ENCODE measurements at regions not wholly inside any gene's neighbourhood (a gene's known extent, or its start where the extent isn't known, plus 50 kb on each side); places are given as distances from the start of the nearest gene placed in this dataset.
A peak's percentile ranks its signal among the peaks of the same experiment; 100 is the strongest.
"Not testable (repeated sequence)": the region's sequence is repeated elsewhere in the genome, so short reads cannot be mapped to it uniquely, and the experiment has no call there.

DNA sequence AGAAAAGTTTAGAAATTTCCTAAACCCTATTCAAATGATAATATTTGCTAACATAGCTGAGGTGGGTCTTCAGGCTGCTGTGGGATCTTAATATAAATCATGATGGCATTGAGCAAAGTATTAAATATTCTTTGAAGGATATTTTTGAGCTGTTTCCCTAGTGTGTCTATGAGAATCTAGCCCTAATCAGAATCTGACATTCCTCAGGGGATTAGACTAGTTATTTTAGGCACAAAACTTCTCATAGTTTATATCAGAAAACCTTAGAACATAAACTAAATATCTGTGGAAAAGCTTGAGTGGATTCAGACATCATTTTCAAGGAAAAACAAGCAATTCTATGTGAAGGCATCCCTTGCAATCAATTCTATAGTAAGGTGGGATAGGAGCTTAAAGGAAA is 594.5 kb downstream of the RFPL4B start:
- no peak for DNase-seq

DNA sequence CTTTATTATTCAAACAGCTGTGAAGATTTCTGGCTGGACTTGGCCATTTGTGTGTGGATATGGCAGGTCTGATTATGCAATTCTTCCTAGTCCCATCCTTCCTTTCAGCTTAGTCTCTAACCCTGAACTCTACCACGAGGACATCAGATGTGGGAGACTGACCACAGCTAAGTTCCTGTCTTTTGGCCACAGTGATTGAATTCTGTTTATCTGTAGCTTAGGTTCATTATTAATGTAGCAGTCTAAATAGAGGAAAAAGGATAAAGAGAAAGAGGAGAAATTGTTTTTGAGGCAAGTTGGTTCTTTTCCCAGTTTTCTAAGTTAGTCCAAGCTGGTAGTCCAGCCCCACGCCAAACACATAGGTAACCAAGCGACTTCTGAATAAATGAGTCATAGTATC is 598.9 kb downstream of the RFPL4B start:
- DNase-seq: peak; percentile 9

DNA sequence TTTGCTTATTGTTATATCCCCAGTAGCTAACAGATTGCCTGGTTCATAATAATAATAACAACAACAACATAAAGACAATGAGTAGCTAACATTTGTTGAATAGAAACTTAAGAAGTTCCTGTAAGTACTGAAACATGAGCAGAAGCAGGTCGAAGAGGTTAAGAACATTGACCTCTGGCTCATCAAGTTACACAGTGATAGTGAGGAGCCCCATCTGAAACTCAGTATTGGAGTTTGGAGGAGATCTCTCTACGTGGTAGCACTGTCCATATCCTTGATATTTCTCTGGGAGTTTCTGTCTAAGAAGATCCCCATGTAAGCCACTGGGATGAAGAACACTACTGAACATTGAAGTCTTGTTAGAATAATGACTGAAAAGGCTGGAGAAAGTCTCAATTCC is 600.4 kb downstream of the RFPL4B start:
- no peak for DNase-seq

DNA sequence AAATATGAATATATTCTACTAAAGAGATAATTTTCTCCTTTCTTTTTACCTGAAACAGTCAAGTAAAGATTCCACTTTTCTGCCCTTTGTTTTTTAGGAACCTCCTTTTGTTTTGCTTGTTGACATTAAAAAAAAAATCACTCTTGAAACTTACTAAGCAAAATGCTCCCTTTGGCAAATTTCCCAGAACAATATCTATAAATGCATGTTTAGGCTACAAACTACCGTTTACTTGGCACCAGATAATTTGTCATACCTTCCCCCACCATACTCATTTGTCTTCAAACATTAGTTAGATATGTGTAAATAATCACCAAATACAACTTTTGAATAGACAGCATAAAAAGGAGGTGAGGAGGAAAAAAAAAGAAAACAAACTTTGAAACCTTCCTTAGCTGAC is 604.7 kb downstream of the RFPL4B start:
- peak; percentile 16 for DNase-seq

DNA sequence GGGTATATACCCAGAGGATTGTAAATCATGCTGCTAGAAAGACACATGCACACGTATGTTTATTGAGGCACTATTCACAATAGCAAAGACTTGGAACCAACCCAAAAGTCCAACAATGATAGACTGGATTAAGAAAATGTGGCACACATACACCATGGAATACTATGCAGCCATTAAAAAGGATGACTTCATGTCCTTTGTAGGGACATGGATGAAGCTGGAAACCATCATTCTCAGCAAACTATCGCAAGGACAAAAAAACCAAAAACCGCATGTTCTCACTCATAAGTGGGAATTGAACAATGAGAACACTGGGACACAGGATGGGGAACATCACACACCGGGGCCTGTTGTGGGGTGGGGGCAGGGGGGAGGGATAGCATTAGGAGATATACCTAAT is 608.6 kb downstream of the RFPL4B start:
- DNase-seq: not testable (repeated sequence)

DNA sequence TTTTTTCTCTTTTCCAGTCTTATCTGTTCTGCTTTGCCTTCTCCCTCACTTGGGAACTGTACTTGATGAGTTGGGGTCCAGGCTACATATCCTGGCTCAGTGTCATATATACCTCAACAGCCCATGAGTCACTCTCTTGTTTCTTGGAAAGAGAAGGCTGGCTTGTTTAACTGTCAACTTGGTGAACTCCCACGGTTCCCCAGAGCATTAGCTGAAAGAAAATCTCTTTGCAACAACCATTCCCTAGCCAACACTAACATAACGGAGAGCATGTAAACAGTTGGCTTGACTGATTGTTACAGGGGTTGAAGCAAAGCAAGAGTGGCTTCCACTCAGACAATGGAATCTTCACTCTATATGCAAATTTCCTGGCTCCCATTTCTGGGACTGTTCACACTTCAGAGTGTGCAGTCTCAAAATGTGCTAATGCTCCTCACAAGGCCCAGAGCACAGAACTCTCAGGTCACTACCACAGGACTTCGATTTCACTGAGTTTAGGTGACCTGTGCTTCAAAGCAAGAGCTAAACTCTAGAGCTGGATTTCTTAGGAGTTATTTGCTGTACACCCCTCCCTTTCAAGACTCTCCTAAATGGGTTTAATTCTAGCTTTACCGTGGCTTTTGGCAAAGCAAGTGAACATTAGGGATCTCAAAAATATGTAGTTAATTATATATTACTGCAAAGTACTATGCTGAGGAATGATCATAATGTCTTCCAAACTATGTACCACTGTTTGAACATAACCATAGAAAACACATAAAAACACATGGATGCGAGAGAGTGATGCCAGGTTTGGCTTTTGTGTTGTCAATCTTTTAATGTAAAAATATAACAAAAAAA is 609.8 kb downstream of the RFPL4B start:
- peak; percentile 83 for DNase-seq

DNA sequence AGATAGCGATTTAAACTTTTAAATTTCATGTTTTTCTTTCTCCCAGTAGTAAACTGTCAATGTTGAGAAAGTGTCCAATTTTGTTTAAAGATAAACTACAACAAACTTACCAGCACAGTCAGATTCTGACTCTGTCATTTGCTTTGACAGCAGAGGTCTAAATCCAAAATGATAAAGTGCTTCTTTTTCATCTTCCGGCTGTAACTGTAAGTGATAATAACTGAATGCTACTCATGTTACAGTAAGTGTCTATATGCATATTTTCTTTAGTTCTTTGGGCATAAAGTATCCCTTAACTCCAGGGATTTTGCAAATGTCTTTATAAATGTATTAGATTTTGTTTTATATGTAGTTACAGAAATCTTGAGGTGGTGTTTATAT is 610.4 kb downstream of the RFPL4B start:
- DNase-seq: no peak

DNA sequence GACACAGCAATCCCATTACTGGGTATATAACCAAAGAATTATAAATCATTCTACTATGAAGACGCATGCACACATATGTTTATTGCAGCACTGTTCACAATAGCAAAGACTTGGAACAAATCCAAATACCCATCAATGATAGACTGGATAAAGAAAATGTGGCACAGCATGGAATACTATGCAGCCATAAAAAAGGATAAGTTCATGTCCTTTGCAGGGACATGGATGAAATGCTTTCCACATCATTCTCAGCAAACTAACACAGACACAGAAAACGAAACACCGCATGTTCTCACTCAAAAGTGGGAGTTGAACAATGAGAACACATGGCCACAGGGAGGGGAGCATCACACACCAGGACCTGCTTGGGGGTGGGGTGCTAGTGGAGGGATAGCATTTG is 613.0 kb downstream of the RFPL4B start:
- not testable (repeated sequence) for DNase-seq

DNA sequence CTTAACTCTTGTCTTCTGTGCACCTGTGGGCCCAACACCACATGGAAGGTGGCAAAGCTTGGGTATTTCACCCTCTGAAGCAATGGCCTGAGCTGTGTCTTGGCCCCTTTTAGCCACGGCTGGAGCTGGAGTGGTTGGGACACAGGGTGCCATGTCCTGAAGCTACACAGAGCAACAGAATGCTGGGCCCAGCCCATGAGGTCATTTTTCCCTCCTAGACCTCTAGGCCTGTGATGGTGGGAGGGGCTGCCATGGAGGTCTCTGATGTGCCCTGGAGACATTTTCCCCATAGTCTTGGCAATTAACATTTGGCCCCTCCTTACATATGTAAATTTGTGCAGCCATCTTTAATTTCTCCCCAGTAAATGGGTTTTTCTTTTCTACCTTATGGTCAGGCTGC is 620.8 kb downstream of the RFPL4B start:
- no peak for DNase-seq

DNA sequence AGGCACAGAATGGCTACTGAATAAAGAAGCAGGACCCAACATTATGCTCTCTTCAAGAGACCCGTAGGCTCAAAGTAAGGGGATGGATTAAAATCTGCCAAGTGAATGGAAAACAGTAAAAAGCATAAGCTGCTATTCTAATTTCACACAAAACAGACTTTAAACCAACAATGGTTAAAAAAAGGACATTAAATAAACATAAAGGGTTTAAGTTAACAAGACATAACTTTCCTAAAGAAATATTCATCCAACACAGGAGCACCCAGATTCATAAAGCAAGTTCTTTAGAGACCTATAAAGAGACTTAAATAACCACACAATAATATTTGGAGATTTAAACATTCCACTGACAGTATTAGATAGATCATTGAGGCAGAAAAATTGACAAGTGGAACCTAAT is 624.5 kb downstream of the RFPL4B start:
- DNase-seq: no peak

DNA sequence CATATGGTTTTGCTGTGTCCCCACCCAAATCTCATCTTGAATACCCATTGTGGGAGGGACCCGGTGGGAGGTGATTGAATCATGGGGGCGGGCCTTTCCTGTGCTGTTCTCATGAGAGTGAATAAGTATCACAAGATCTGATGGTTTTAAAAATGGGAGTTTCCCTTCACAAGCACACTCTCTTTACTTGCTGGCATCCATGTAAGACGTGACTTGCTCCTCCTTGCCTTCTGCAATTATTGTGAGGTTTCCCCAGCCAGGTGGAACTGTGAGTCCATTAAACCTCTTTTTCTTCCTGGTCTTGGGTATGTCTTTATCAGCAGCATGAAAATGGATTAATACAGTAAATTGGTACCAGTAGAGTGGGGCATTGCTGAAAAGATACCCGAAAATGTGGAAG is 627.8 kb downstream of the RFPL4B start:
- not testable (repeated sequence) for DNase-seq

DNA sequence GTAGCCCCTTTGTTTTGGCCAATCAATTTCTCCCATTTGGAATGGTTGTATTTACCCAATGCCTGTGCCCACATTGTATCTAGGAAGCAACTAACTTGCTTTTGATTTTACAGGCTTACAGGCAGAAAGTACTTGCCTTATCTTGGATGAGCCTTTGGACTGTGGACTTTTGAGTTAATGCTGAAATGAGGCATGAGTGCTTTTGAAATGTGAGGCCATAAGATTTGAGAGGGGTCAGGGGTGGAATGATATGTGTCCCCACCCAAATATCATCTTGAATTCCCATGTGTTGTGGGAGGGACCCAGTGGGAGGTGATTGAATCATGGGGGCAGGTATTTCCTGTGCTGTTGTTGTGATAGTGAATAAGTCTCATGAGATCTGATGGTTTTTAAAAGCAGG is 629.4 kb downstream of the RFPL4B start:
- DNase-seq: not testable (repeated sequence)

DNA sequence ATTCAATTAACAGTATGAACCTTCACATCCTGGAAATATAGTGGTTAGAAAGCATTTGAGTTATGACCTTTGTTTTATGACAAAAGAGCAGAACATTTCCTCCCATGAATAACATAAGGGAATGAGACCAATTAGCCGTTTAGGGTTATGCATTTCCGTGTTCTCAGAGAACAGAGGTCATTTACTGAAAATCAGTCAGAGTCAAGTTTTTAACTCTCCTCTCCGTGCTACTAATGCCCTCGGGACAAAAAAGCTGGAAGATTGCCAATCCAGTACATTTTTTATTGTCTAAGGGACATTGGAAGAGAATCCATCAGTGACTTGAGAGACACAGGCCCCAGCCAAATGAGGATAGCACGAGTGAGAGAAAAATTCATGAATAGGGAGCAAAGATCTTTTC is 632.7 kb downstream of the RFPL4B start:
- no peak for DNase-seq

DNA sequence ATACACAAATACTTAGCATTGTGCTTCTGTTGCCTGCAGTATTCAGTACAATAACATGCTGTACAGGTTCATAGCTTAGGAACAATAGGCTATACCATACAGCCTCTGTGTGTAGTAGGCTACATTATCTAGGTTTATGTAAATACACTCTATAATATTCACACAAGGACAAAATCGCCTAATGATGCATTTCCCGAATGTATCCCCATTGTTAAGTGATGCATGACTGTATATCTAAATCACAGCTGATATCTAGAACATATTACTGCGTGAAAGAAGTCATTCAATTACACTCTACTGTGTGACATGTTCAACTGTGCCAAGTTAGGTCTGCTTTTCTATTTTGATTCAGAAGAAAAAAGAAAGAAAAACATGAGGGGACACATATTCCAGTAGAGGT is 633.5 kb downstream of the RFPL4B start:
- no peak for DNase-seq

DNA sequence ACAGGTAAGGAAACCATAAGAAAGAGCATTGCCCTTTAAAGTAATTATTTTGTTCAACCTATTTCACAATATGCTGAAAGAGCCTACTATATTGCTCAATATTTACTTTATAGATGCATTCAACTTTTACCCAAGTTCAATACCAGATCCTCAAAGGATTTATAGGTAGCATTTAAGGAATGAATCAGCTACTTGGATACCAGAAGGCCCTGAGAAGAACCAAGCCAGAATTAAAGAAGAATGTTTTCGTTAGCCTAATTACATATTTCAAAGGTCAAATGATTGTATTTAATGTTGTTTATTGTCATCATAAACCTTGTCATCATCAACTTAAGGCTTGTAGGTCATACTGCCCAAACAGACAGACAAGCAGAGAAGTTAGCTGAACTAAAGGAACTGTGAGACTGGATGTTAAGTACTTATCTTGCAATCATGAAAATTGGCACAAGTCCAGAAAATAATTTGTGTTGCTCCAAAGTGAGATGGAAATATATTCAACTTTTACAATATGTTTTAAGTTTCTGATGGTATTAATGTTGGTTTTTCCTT is 636.7 kb downstream of the RFPL4B start:
- no peak for DNase-seq

DNA sequence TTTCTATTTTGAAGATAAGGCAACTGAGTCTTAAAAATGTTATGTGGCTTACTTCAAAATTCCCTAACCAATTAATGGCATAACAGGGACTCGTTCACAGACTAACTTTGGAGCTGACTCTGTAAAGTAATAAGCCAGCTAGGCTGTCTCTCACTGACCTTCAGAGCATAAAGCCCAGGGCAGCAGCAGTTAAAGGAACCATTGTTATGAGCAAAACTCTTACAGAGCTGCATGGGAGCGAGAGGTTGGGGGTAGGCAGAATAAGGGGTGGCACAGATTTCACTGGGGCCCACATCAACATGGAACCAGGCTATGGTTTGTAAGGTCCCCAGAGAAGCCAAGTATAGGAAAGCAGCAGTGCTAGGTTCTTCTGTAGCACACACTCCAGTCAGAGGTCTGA is 637.8 kb downstream of the RFPL4B start:
- no peak for DNase-seq

DNA sequence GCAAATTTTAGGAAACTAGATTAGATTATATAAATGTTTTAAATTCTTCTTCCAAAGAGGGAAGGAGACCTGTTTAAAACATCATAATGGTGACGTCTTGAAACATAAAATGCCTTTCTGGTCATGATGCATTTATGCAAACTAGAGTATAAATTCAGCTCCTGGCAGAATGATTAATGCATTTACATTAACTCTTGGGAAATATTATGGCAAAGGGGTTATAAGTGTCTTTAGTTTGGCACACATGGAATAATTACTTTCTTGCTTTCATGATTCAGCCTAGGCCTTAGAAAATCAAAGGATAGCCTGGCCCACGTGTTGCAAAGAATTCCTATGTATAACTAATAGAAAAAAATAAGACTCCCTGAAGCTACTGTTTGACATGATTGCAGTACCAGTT is 639.2 kb downstream of the RFPL4B start:
- DNase-seq: no peak

DNA sequence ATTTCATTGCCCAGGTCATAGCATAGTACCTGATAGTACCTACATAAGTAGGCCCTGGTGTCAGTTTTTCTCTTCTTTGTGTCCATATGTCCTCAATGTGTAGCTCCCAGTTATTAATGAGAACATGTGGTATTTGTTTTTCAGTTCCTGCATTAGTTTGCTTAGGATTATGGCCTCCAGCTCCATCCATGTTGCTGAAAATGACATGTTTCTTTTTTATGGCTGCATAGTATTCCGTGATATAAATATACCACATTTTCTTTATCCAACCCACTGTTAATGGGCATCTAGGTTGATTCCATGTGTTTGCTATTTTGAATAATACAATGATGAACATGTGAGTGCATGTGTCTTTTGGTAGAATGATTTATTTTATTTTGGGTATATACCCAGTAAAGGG is 641.6 kb downstream of the RFPL4B start:
- no peak for DNase-seq

DNA sequence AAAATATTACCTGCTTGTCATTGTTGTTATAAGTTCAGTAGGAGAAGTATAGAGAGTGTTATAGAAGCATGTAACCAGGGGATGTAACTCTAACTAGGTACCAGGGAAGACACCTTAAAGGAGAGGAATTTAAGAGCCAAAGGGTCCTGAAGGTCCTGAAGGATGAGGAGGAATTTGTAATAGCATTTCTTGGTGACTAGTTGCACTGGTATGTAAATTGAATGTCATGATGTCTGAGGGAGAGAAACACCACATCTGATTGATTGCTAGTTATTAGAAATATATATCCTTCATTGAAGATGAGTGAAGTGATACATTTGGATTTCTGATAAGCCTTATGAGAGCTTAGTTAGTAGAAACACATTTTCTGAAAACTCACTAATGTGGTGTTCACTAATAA is 643.8 kb downstream of the RFPL4B start:
- DNase-seq: peak; percentile 6

DNA sequence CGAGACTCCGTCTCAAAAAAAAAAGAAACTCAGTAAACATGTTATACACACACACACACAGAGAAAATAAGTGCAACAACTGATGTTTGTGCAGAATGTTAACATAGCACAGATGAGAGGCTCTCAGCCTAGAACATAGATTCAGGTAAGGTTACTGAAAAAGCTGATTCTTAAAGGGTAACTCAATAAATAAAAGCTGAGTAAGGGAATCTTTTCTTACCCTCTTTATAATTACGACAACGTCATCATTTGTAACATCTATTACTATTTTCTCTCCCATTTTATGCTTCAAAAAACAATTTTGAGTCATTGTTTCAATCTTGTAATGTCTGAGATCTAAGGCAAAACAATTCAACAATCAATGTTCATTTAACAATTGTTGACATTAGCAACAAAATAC is 644.8 kb downstream of the RFPL4B start:
- DNase-seq: no peak

DNA sequence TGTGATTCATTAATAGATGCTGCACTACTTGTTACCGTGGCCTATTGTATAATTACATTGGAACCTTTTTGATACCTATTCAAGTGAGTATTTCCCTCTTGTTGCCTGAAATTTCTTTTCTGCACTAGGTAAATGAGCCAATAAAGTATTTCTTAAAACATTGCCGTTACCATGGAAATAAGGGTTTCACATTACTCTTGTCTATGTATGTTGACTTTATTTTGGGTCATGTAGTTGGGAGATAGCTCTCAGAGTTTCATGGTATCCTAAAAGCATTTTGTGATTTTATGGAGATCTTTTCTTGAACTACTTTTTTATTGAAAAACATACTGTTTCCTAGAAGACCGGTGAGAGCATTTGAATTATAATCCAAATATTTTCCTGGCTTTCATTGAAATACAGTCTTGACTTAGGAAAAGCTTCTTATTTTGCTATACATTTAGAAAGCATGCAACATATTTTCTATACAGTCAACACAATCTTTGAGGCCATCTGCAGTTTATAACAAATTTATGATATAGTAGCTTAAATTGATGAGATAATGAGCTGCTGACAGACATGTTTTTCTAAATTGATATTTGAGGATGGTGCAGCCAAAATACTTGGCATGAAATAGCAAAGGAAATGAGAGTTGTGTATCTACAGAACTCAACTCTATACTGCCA is 650.4 kb downstream of the RFPL4B start:
- DNase-seq: no peak

DNA sequence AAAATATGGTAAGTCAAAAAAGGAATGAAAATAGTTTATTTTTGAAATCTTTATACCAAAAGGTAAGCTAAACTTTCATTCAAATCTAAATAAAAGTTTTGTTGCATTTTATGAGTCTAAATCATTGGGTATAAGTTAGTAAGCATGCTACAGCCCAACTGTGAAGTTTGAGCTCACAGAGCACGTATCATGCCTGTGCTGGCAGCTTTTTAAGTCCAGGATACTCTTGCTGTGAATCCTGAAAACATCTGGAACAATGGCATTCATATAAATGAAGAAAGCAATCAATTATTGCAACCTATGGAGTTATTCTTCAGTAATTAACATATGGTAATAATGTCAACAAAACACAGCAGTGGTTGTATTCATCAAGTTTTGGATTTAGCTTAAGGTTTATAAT is 656.9 kb downstream of the RFPL4B start:
- no peak for DNase-seq

DNA sequence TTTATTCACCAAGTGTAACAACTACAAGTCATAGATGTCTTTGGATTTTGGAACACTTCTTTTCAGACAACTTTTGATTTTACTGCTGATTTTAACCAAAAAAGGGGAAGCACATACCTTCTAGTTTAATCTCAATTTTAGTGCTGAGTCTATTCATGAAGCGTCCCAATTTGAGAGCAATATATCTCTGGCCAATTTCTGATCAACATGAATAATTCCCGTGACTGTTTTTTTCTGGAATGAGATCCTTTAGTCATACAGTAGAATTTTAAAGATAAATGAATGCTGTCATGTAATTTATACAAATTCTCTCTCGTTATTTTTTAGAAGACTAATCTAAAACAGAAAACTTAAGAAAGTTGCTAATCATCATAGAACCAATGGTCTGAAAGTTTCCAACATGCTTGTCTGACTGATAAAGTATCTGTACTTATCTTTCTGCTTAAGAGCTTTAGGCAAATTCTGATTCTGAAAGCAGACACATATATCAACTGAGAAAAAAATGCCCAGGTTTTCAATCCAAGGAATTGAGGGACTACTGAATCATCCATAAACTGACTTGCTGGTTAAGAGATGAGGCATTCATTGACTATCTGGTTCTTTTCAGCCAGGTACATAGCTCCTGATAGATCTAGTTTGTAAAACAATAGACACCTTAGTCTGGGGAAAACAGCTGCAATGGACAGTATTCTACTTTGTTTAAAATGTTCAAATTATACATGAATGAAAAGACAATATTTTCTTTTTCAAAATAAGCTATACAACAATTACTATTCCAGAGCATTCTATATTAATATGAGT is 657.5 kb downstream of the RFPL4B start:
- no peak for DNase-seq

DNA sequence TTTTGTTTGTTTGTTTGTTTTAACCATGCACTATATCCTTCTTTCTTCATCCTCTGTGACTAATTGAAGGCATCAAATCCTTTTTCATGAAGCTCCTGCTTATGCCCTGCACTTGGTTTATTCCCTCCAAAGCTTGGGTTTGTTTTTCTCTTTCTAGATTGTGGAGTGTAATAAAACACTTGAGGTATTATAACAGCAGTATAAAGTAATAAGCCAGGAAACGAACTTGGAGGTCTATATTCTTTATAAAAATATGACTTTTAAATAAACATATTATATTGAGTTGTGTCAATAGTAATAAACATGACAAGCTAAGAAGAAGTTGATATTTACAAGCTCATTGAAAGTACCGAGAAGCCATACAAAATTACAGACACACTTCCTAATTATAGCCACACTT is 659.4 kb downstream of the RFPL4B start:
- DNase-seq: no peak
